ENCODE measurements at regions not wholly inside any gene's neighbourhood (a gene's known extent, or its start where the extent isn't known, plus 50 kb on each side); places are given as distances from the start of the nearest gene placed in this dataset.

DNA sequence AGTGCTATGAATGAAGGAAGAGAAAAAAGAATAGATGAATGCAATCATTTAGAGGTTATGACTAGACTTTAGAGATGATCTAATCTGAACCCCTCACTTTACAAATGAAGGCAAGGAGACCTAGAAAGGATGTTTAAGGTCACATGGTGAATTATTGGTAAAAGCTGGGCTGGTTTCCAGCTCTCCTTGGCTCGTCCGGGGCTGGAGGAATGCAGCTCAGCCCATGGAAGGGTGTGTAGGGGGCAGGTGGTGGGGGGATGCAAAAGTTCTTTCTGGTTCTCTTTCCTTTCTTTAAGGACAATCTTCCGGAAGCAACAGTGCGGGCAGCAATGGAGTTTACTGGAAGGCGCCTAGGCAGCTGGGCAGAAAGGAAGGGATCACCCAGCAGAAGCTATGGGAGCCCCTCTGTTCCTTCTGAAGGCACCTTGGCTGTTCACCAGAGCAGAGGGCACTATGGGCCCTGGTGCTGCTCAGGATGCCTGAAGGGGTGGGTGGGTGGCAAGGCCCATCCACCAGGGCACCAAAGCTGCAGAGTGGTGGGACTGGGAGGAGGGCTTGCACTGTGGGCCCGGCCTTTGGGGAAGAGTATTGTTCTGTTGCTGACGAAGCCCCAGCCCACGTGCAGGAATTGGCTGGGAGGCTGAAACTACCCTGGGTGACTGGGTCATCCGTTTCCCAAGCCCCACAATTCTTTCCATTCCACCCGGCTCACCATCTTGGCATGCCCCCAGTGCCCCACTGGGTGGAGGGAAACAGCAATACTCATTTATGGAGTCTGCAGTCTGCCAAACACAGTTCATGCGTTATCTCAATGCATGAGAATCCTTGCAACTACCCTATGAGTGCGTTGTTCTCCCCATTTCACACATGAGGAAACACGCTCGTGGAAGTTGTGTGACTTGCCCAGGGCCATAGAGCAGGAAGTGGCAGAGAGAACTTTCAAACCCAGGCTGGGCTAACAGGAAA, 78.2 kb downstream of the IRF2BPL start:
- in situ Hi-C loops (cut with HindIII; ENCODE audit: low sequenced_read_pairs), result loop anchor here (10.0 kb wide), 1 partner anchor 94 kb away; no protein-coding TSS in a partner anchor

DNA sequence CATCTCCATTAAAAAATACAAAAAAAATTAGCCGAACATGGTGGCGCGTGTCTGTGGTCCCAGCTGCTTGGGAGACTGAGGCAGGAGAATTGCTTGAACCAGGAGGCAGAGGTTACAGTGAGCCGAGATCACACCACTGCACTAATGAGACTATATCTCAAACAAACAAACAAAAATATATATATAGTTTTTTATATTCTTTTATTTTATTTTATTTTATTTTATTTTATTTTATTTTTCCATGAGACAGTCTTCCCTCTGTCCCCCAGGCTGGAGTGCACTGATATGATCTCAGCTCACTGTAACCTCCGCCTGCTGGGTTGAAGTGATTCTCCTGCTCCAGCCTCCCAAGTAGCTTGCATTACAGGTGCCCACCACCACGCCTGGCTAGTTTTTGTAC, 79.5 kb downstream of the IRF2BPL start:
- in situ Hi-C loops (cut with HindIII; ENCODE audit: low sequenced_read_pairs), result no loop called here

DNA sequence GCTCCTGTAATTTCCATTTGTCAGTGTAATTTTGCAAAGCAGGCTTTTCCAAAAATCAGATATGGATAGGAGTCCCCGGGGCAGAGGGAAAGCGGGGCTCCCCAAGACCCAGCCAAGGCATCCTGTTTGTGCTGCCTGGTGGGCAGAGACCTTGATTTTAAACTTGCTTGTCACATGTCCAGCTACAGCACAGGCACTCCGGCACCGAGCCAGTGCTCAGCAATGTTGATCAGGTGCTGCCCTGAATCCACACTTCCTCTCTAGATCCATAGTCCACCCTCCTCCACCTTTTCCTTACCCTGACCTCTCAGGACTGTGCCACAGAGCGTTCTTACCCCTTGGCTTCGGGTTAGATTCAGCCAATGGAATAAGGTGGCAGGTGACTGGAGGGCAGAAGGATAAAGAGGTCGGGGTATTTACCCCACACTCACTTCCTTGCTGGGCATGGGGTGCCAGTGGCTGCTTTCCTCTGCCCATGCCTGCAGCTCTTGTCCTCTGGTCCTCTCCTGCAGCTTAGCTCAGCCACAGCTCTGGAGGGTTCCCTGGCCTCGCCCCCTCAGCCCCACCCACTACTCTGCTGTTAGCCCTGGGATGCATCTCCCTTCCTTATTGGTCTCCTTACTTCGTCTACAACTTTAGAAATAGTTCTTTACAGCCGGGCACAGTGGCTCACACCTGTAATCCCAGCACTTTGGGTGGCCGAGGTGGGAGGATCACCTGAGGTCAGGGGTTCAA, 80.1 kb downstream of the IRF2BPL start:
- in situ Hi-C loops (cut with HindIII; ENCODE audit: low sequenced_read_pairs), result no loop called here

DNA sequence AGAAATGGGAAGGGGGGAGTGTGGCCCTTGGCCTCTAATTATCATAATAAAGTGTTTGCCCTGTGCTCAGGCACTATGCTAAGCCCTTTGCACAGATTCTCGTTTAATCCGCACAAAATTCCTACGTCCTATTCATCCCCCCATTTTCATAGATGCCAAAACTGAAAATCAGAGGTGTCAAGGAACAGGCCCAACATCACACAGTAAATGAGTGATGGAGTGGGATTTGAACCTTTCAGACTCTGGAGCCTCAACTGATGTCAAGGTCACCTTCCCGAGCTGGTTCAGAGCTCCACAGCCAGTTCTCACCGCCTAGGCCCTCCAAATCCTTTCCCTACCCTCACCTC, 80.7 kb downstream of the IRF2BPL start:
- in situ Hi-C loops (cut with HindIII; ENCODE audit: low sequenced_read_pairs), result no loop called here

DNA sequence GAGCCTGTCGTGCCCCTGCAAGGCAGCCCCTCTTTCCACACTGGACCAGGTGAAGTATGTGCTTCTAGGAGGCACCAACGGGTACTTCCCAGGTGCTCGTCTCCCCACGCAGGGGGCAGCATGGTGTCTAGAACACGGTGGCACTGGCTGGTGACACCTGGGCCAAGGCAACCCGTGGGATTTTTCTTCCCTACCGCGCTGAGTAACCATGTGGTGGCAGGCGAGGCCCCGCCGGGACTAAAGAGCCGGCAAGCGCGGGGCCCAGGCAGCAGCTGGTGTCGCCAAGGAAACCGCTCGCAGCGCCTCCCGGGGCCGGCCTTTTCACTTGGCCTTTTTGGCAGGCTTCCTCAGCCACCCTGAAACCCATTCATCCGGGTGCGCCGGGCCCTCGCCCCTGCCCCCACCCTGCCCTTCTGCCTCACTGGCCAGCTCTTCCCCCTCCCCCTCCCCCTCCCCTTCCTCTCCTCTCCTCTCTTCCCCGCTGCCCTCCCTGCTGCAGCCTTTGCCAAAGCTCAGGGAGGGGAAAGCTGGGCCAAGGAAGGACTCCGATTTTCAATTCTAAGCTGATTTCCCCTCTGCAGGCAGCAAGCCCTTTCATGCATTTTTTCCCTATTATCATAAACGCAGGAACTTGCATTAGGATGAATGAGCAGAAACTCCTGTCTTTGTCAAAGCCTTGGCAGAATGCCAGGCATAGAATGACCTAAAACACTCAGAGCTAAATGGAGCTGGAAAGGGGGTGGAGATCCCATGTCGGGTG, 81.2 kb downstream of the IRF2BPL start:
- in situ Hi-C loops (cut with HindIII; ENCODE audit: low sequenced_read_pairs), result no loop called here

DNA sequence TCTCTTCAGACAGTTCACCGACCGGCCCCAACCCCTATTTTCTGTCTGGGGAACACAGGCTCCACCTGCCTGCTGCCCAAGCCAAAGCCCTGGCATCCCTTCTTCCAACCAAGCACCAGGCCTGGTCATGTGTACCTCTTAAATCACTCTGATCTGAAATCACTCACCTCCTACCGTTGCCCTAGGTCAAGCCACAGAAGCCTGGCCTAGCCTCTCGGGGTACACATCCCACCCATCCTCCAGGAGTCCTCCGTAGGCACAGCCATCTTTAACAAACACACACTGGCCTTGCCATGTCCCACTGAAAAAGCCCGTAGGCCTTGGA, 81.8 kb downstream of the IRF2BPL start:
- in situ Hi-C loops (cut with HindIII; ENCODE audit: low sequenced_read_pairs), result no loop called here

DNA sequence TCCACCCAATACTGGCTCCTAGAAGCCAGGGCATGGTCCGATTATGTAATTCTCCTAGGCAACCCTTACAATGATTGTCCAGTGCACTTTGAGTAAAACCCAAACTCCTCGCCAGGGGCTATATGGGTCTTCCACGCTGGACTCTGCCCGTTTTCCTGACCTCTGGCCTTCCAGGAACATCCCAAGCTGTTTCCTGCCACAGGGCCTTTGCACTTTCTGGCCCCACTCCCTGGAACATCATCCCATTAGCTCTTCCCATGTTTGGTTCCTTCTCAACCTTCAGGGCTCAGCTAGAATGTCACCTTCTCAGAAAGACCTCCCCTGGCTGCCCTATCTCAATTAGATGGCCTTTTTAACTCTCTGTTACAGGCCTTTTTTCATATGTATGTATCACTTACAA, 85.4 kb downstream of the IRF2BPL start:
- in situ Hi-C loops (cut with HindIII; ENCODE audit: low sequenced_read_pairs), result no loop called here

DNA sequence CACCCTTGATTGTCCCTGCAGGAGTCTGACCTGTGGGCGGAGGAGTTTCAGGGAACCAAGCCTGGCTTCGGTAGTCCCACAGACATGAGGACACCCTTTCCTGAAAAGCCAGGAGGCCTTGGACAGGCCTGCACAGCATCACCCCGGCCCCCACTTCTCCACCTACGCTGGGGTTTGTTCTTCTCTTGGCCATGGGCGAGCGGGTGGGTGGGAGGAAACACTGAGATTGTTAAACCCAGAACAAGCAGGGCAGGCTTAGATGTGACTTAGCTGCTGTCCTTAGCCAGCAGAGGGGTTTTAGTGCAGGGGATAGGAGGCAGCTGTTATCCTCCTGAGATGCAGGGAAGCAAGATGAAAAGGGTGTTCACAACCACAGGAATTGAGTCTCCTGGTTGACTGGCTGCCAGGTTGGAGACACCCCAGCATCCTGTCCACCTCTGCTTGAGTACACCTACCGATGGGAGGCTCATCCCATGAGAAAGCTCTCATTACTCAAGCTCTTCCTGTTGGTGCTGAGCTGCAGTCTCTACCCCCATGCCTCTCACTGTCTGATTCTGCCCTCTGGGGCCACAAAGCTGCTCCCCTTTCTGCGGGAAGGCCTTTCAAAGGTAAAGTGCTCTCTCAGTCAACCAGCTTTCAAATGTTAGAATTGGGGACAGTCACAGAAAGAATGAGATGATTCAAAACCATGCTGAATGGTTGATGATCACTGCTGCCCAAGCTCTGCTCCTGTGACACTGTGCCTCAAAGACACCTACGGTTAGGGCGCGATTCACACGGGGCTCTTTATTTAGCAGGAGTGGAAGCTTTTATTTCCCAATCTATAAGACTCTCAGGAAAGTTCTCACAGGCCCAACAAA, 86.3 kb downstream of the IRF2BPL start:
- in situ Hi-C loops (cut with HindIII; ENCODE audit: low sequenced_read_pairs), result no loop called here

DNA sequence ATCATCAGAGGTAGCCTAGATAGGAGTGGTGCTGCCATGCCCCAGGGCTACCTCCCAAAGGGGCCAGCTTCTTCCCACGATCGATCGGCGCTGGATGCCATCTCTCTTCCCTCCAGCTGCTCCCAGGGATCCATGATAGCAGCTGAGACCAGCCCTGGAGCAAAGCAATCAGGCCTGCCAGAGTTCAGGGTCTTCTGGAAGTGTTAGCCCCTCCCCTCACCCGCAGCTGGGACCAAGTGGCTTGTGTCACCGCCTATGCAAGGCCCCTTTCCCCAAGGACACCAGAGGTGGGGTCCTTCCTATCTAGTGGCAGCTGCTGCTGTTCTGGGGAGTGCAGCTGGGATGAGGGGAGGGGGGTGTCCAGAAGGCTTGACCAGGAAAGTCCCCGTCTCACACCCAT, 87.0 kb downstream of the IRF2BPL start:
- in situ Hi-C loops (cut with HindIII; ENCODE audit: low sequenced_read_pairs), result no loop called here

DNA sequence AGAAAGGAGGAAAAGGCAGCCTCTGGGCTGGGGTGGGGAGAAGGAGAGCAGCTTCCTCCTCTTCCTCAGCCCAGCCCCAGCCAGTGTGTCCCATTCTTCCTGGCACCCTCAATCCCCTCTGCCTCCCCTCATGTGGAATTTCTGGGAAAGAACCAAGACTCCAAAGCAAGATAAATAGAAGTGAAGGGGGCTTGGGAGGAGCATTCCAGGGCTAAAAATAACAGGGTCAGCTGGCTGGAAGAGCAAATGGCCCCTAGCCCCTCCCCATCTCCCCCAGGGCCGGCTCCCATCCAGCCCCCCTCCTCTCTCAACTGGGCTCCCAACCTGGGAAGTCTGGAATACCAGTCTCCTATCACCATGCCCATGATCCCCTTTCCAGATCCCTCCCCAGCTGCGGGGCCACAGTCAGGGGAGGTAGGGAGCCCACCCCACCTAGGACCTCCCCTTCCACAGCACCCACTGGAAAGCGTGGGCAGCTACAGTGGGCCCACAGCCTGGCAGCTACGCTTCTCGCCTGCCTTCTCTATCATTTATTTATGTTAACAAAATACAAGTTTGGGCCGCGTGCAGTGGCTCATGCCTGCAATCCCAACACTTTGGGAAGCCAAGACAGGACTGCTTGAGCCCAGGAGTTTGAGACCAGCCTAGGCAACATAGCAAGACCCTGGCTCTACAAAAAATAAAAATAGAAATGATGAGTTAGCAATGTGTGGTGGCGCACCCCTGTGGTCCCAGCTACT, 88.3 kb downstream of the IRF2BPL start:
- in situ Hi-C loops (cut with HindIII; ENCODE audit: low sequenced_read_pairs), result no loop called here

DNA sequence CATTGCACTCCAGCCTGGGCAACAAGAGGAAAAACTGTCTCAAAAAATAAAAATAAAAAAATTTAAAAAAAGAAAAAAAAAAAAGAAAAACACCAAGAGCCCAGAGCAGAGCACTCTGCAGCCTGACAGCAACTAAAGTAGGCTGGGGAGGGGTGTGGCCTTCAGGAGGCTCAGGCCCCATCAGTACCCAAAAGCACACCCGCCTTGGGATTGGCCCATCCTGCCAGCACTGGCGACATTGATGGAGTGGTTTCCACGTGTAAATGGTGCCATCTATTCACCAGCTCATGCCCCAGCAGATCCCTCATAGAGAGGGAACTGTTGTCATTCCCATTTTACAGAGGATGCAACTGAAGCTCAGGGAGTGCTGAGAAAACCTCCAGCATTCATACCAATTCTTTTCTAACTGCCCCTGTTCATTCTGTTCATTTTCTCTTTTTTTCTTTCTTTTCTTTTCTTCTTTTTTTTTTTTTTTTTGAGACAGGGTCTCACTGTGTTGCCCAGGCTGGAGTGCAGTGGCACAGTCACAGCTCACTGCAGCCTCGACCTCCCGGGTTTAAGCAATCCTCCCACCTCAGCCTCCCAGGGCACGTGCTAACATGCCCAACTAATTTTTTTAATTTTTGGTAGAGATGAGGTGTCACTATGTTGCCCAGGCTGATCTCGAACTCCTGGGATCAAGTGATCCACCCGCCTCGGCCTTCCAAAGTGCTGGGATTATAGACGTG, 89.3 kb downstream of the IRF2BPL start:
- in situ Hi-C loops (cut with HindIII; ENCODE audit: low sequenced_read_pairs), result no loop called here

DNA sequence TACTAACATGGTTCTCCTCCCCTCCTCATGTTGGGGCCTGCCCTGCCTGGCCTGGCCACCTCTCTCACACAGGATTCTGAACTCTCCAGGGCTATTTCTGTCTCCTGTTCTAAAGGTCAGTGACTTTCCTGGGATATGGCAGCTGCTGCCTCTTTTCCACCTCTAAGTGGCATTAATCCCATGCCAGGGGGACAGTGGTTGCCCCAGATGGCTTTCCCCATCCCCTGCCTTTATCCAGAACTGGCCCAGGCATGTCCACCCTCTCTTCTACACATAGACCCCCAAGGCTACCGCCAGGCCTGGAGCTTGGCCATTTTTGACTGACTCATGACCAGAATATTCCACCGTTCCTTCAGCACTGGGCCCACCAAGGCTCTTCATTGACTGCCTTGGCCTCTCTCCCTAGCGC, 90.4 kb downstream of the IRF2BPL start:
- in situ Hi-C loops (cut with HindIII; ENCODE audit: low sequenced_read_pairs), result no loop called here

DNA sequence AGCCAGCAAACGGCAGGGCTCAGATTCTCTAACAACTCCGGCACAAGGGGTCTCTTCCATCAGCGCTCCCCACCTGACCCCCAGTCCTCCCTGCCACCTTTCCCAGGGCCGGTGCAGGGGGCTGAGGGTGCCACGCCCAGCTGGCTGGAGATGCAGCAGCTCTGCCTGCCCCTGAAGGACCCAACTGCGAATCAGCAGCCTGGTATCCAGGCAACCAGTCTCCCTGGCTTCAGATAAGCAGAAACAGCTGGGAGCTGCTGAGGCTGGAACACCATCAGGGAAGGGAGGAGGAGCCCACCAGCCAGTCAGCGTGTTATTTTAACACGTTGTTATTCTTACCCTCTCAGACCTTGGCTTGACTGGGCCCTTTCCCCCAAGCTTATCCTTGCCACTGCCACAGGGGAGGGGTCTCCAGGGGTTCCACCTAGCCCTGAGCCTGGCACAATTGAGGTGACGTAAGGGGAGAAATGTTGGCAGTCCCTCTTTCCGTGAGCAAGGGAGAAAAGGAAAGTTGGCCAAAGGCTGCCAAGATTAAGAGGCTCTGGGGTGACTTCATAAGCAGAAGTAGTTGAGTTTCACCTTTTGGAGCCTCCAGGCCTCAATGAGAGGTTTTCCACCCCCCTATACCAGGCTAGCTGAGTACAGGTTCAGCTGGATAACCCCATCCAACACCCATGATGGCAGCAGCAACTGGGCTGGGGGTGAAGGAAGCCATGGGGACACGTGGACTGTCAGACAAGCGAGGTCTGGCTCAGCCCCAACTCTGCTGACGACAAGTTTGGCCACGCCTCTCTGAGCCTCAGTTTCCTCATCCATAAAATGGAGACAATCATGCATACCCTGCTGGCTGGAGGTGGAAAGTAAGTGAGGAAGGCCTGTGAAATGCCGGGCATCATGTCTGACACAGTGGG, 91.1 kb downstream of the IRF2BPL start:
- in situ Hi-C loops (cut with HindIII; ENCODE audit: low sequenced_read_pairs), result no loop called here

DNA sequence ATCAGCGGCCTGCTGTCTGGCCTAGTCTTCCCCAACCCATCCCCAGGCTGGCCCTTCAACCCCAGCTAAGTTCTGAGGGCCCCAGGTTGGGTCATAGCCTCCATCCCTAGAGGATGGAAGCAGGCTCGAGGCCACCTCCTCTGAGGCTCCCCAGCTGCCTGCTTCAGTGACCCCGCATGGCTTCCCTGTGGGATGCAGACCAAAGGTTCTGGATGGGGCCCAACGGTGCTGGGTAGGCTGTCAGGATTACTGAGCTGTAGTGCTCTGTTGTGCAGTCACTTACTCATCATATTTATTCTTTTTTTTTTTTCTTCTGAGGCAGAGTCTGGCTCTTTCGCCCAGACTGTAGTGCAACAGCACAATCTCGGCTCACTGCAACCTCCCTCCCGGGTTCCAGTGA, 92.0 kb downstream of the IRF2BPL start:
- in situ Hi-C loops (cut with HindIII; ENCODE audit: low sequenced_read_pairs), result no loop called here

DNA sequence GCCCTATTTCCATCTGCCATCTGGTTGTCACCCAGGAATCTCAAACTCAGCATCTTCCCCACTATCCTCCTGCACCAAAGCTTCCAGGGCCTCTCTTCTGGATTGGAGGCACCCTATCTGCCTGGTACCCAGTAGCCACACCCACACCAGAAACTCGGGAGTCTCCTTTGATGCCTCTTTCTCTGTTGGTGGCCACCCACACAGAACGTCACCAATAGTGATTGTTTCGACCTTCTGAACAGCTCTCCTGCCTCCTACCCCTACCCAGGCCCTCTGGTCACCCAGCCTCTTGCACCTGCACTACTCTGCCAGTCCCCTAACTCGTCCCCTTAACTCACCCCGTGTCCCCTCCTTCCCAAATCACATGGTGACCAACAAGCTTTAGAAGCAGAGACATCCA, 95.0 kb downstream of the IRF2BPL start:
- in situ Hi-C loops (cut with HindIII; ENCODE audit: low sequenced_read_pairs), result no loop called here

DNA sequence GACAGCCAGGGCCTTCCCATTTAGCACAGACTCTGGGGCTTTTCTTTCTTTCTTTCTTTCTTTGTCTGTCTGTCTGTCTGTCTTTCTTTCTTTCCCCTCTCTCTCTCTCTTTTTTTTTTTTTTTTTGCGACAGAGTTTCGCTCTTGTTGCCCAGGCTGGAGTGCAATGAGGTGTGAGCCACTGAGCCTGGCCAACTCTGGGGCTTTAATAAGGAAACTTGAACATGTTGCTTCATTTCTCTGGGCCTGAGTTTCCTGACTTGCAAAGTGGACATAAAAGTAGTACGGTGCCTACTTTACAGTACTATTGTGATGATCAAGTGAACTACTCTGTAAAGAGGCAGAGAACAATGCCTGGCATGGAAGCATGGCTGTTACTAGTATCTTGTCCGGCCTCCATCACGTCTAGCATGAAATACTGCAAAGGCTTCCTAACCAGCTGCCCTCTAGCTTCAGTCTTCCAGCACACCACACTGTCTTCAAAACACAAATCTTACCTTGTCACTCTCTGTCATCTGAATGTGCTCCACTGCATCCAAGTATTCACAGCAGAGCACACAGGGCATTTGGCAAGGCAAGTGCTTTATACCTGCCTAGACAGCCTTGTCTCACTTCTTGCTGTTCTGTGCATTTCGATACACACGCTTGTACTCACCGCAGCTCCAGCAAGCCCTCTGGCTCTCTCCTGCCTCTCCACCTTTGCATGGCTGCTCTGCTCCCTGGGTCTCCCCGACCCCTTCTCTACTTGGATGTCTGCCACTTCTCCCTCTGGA, 96.7 kb downstream of the IRF2BPL start:
- in situ Hi-C loops (cut with HindIII; ENCODE audit: low sequenced_read_pairs), result no loop called here

DNA sequence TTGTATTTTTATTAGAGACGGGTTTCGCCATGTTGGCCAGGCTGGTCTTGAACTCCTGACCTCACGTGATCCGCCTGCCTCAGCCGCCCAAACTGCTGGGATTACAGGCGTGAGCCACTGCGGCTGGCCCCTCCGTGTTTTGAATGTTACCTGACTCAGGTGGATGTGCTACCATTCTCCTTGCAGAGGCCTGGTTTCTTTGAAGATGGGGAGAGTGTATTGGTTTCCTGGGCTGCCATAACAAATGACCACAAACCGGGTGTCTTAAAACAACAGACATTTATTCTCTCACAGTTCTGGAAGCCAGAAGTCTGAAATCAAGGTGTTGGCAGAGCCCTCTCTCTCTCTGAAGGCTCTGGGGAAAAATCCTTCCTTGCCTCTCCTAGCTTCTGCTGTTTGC, 98.0 kb downstream of the IRF2BPL start:
- in situ Hi-C loops (cut with HindIII; ENCODE audit: low sequenced_read_pairs), result no loop called here

DNA sequence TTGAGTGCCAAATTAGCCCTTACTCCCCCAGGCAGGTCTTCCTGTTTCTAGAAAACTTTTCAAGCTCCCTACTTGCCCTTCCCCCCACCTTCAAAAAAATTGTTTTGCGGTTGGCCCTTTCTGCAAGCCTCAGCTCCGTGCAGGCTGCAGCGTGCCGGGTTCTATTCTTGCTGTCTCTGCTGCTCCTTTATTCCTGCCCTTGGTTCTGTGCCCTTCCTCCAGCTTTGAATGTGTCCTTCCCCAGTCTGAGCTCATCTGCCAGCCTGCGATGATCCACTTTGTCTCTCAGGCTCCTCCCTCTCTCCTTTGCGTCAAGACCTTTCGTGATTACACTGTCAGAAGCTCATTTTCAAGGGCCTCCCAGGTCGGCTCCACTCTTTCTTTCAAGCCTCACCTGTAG, 98.6 kb downstream of the IRF2BPL start:
- in situ Hi-C loops (cut with HindIII; ENCODE audit: low sequenced_read_pairs), result no loop called here

Data from DLD1 (cell line).